Activated T-cell treated with anti-CD3 and anti-CD28 coated beads, Interleukin-2, amount 50 U/mL, for 4 hours (primary cell): ENCODE measurements at regions not wholly inside any gene's neighbourhood (a gene's known extent, or its start where the extent isn't known, plus 50 kb on each side); places are given as distances from the start of the nearest gene placed in this dataset.
A peak's percentile ranks its signal among the peaks of the same experiment; 100 is the strongest.
"Not testable (repeated sequence)": the region's sequence is repeated elsewhere in the genome, so short reads cannot be mapped to it uniquely, and the experiment has no call there.

Source experiments
- ATAC-seq, 2 donors: fragments of 200-7000 bp; cut with Tn5 transposase; one replicate each; pipeline ENCODE4 v1.10.0; 2021
- DNase-seq: peaks from one replicate; pipeline ENCODE4 v3.0.0-alpha.2; 2020
- H3K27me3 Mint-ChIP-seq: one replicate; pipeline ENCODE4 v1.8.0; 2021; ENCODE audit warnings: low read depth, mixed read lengths
- H3K36me3 Mint-ChIP-seq: one replicate; pipeline ENCODE4 v1.8.0; 2022; ENCODE audit warnings: mixed read lengths; ENCODE audit not compliant: insufficient read depth
- H3K4me1 Mint-ChIP-seq: one replicate; pipeline ENCODE4 v1.8.0; 2021; ENCODE audit warnings: low read depth, mixed read lengths
- H3K4me3 Mint-ChIP-seq: one replicate; pipeline ENCODE4 v1.8.0; 2021; ENCODE audit warnings: mild to moderate bottlenecking, moderate library complexity, mixed read lengths
- H3K9me3 Mint-ChIP-seq: one replicate; pipeline ENCODE4 v1.8.0; 2021; ENCODE audit warnings: mixed read lengths

- ATAC-seq, result no peak
- Mint-ChIP-seq H3K36me3 (no peaks in the 10 kb centered on the region), H3K4me1 (no peaks in the 10 kb centered on the region), H3K9me3 (no peaks in the 10 kb centered on the region), H3K27me3 (peaks cover 4% of the 10 kb centered on the region), H3K4me3 (no peak overlapping the region)
- no peak for DNase-seq
Observed at GRCh38 chr5:152140347-152140746, 215.7 kb upstream of the GLRA1 start.

DNA sequence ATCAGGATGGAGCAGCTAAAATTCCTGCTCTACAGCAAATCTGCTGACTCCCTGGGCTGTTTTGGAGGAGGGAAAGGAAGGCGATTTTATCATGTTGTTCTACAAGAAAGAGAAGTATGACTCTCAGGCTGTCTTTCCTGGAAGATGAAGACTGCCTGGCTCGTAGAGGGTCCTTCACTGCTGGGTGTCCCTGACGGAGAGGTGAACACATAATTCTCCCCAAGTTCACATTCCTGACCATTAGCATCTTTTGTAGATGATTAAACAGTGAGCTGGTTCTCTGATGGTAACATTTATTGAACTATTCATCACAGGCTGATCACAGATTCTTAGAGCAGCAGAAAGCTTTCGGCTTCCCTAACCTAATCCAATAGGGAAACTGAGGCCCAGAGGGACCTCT, 212.4 kb upstream of the GLRA1 start:
- ATAC-seq (no peak), DNase-seq (no peak)
- Mint-ChIP-seq H3K9me3 (no peaks in the 10 kb centered on the region), H3K27me3 (peaks cover 7% of the 10 kb centered on the region), H3K4me3 (no peak overlapping the region), H3K4me1 (no peaks in the 10 kb centered on the region), H3K36me3 (no peaks in the 10 kb centered on the region)

GRCh38 chr5:152136321-152136720, 211.7 kb upstream of the GLRA1 start:
- Mint-ChIP-seq H3K4me1 (no peaks in the 10 kb centered on the region), H3K36me3 (no peaks in the 10 kb centered on the region), H3K9me3 (no peaks in the 10 kb centered on the region), H3K27me3 (peaks cover 7% of the 10 kb centered on the region), H3K4me3 (no peak overlapping the region)
- no peak for ATAC-seq
- no peak for DNase-seq

DNA sequence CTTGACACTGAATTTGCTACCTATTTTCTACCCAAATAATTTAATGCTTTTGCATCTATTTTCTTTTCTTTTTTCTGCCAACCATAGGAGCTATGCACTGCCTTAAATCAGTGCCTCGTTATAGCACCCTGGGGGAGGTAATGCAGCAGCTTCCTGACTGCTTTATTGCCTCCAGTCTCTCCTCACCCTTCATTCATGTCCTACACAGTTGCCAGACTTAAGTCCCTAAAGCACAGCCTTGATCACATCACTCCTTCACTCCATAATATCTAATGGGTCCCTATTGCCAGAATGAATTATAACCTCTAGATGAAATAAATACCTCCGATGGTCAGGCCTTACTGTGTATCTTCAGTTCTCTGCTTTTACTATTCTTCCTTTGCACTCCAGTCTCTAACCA, 211.2 kb upstream of the GLRA1 start:
- no peaks in the 10 kb centered on the region for H3K4me1 Mint-ChIP-seq
- H3K9me3 Mint-ChIP-seq, result no peaks in the 10 kb centered on the region
- H3K36me3 Mint-ChIP-seq, result no peaks in the 10 kb centered on the region
- ATAC-seq (no peak), DNase-seq (no peak)
- H3K27me3 Mint-ChIP-seq, result peaks cover 7% of the 10 kb centered on the region
- no peak overlapping the region for H3K4me3 Mint-ChIP-seq

DNA sequence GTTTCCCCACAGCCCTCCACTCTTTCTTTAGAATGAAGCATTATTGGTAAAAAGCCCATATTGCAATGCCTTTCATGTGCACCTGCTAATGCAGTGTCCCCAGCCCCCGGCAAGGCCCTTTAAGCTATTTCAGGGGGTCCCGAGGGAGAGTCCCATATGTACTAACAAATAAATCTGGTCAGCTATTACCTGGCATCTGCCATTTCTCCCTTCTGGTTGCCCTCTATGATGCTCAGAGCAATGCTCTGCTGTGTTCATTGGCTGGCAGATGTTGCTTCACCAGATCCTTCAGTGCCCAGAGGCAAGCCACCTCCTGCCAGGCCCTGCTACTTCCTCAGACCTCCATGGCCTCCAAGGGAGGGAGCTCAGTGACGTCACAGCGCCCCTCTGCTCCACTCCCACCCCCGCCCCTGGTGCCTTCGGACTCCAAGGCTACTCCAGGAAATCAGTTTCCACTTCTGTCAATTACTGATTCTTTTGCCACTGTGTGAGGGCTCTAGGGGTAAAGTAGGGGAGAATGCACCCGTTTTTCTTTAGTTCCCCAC, 201.1 kb upstream of the GLRA1 start:
- ATAC-seq (no peak), DNase-seq (no peak)
- H3K27me3 Mint-ChIP-seq, result peaks cover 2% of the 10 kb centered on the region
- no peaks in the 10 kb centered on the region for H3K36me3 Mint-ChIP-seq
- no peaks in the 10 kb centered on the region for H3K9me3 Mint-ChIP-seq
- H3K4me1 Mint-ChIP-seq, result no peaks in the 10 kb centered on the region
- H3K4me3 Mint-ChIP-seq, result no peak overlapping the region

DNA sequence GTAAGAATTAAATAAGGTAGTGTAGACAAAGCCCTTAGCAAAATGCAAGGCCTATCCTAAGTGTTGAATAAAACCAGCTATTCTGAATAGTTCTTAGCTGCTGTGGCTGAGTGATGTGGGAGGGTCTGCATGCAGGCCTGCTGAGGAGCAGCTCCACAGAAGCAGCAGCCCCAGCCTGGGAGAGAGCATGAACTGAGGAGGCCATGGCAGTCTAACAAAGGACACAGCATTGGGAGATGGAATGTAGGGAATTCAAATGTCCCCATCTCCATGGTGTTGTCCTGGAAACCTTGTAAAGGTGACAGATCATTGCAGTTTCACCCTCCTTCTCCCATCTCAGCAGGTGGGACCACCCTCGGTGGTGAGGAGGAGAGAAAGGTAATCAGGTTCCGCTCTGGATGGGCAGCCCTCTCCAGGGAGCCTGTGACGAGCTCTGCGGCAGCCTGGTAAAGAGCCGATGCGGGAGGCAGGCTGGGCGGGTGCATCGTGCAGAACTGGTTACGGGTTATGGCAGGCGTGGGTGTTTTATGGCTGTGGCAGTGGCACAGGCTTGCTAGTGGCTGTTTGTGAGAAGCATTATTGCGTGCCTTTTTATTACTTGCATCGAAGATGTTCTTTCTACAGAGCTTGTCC, 199.9 kb upstream of the GLRA1 start:
- no peak for DNase-seq
- Mint-ChIP-seq H3K36me3 (no peaks in the 10 kb centered on the region), H3K4me1 (no peaks in the 10 kb centered on the region), H3K4me3 (no peak overlapping the region), H3K27me3 (peaks cover 2% of the 10 kb centered on the region), H3K9me3 (no peaks in the 10 kb centered on the region)
- ATAC-seq, result no peak

DNA sequence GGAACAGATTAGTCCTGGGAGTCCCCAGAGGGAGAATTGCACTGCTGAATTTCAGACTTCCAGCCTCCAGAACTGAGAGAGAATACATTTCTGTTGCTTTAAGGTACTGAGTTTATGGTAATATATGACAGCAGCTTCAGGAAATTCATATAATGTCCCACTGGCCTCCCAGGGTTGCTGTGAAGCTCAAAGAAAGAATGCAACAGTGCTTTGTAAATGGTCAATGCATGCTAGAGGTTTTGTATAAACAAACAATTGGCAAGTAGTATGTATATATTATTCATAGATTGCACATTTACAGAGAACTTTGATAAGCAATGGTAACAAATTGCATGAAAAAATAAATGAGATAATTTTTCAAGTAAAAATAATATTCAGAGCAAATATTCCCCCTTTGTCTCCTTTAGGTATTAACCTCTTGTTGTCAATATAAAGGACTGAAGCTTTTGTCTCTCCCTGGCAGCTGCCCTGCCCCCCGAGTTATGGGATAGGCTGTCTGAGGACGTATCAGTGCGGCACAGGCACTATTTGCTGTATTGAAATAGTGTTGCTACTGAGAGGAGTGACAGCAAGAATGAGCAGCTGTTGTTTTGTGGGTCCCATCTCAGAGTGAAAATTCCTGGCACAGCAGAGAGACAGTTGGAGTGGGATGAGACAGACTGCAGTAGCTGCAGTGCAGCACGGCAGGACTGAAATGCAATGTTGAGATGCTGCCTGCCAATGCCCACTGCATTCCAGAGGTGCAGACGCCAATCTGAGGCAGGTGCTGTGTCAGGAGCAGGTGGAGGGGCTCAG, 194.2 kb upstream of the GLRA1 start:
- peaks cover 2% of the 10 kb centered on the region for H3K4me1 Mint-ChIP-seq
- no peak for DNase-seq

DNA sequence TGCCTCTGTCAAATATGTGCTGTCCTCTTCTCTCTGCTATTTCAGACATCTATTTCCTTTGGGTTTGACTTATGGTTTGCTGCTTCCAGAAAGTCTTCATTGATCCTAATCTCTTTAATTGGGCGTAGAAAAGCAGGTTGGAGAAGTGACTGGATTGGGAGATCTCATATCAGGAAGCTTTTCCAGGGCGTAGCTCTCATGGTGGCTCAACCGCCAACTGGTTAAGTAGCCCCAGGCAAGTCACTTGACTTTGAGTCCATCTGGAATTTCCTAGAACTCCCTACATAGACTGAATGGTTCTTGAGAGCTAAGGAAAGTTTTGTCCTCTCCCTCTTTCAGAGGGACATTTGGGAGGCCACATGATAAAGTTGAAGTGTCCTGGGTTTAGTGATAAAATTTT, 192.3 kb upstream of the GLRA1 start:
- no peaks in the 10 kb centered on the region for H3K27me3 Mint-ChIP-seq
- DNase-seq, result no peak
- peaks cover 8% of the 10 kb centered on the region for H3K4me1 Mint-ChIP-seq
- no peak overlapping the region for H3K4me3 Mint-ChIP-seq
- no peaks in the 10 kb centered on the region for H3K36me3 Mint-ChIP-seq
- no peak for ATAC-seq
- peaks cover 7% of the 10 kb centered on the region for H3K9me3 Mint-ChIP-seq

More for the DNA sequence above, 194.2 kb upstream of the GLRA1 start:
- Mint-ChIP-seq H3K4me3 (no peak overlapping the region), H3K9me3 (peaks cover 7% of the 10 kb centered on the region), H3K27me3 (no peaks in the 10 kb centered on the region), H3K36me3 (no peaks in the 10 kb centered on the region)
- no peak for ATAC-seq

- Mint-ChIP-seq H3K36me3 (no peaks in the 10 kb centered on the region), H3K9me3 (peaks cover 7% of the 10 kb centered on the region), H3K4me3 (no peak overlapping the region), H3K4me1 (peaks cover 8% of the 10 kb centered on the region), H3K27me3 (no peaks in the 10 kb centered on the region)
- ATAC-seq (peak; percentile 98 to 99), DNase-seq (no peak)
Observed at GRCh38 chr5:152113401-152113800, 188.8 kb upstream of the GLRA1 start.

GRCh38 chr5:152107220-152107619, 182.6 kb upstream of the GLRA1 start:
- no peak overlapping the region for H3K4me3 Mint-ChIP-seq
- H3K27me3 Mint-ChIP-seq, result no peaks in the 10 kb centered on the region
- no peak for DNase-seq
- no peak for ATAC-seq
- no peaks in the 10 kb centered on the region for H3K36me3 Mint-ChIP-seq
- no peaks in the 10 kb centered on the region for H3K4me1 Mint-ChIP-seq
- peaks cover 13% of the 10 kb centered on the region for H3K9me3 Mint-ChIP-seq

GRCh38 chr5:152106571-152106970, 181.9 kb upstream of the GLRA1 start:
- no peaks in the 10 kb centered on the region for H3K27me3 Mint-ChIP-seq
- no peaks in the 10 kb centered on the region for H3K36me3 Mint-ChIP-seq
- no peaks in the 10 kb centered on the region for H3K4me1 Mint-ChIP-seq
- ATAC-seq, result no peak
- H3K9me3 Mint-ChIP-seq, result peaks cover 13% of the 10 kb centered on the region
- no peak overlapping the region for H3K4me3 Mint-ChIP-seq
- no peak for DNase-seq

GRCh38 chr5:152105085-152105484, 180.4 kb upstream of the GLRA1 start:
- ATAC-seq (no peak), DNase-seq (no peak)
- Mint-ChIP-seq H3K4me1 (no peaks in the 10 kb centered on the region), H3K4me3 (no peak overlapping the region), H3K27me3 (no peaks in the 10 kb centered on the region), H3K9me3 (peaks cover 13% of the 10 kb centered on the region), H3K36me3 (no peaks in the 10 kb centered on the region)

- Mint-ChIP-seq H3K9me3 (peaks cover 13% of the 10 kb centered on the region), H3K36me3 (no peaks in the 10 kb centered on the region), H3K27me3 (no peaks in the 10 kb centered on the region), H3K4me1 (no peaks in the 10 kb centered on the region), H3K4me3 (no peak overlapping the region)
- ATAC-seq, result no peak
- DNase-seq, result no peak
Observed at GRCh38 chr5:152104211-152104610, 179.6 kb upstream of the GLRA1 start.

- not testable (repeated sequence) for ATAC-seq, H3K4me3 Mint-ChIP-seq, H3K36me3 Mint-ChIP-seq, H3K4me1 Mint-ChIP-seq, H3K27me3 Mint-ChIP-seq, DNase-seq
- H3K9me3 Mint-ChIP-seq, result peaks cover 13% of the 10 kb centered on the region
Observed at GRCh38 chr5:152102908-152103307, 178.3 kb upstream of the GLRA1 start.

- Mint-ChIP-seq H3K36me3 (no peaks in the 10 kb centered on the region), H3K4me1 (peaks cover 2% of the 10 kb centered on the region), H3K9me3 (peaks cover 13% of the 10 kb centered on the region), H3K27me3 (no peaks in the 10 kb centered on the region), H3K4me3 (no peak overlapping the region)
- DNase-seq (no peak), ATAC-seq (no peak)
Observed at GRCh38 chr5:152102057-152102456, 177.4 kb upstream of the GLRA1 start.
